NCI-H2227 treated with DMSO at 0.1 percent for 48 hours (cell line): ENCODE measurements at regions not wholly inside any gene's neighbourhood (a gene's known extent, or its start where the extent isn't known, plus 50 kb on each side); places are given as distances from the start of the nearest gene placed in this dataset.

ENCODE experiments used
- DNase-seq: peaks from one replicate; lab custom pipeline; 2025; lab: John Stamatoyannopoulos, UW

GRCh38 chr3:194084284-194084683 lies 51.7 kb upstream of the HES1 start:
- no peak for DNase-seq
